Transverse colon (tissue), 4 donors: ENCODE measurements at regions not wholly inside any gene's neighbourhood (a gene's known extent, or its start where the extent isn't known, plus 50 kb on each side); places are given as distances from the start of the nearest gene placed in this dataset.

ENCODE experiments used
- POLR2A ChIP-seq: fragments of 450-650 bp; IDR thresholded peaks from one replicate; pipeline ENCODE4 v1.6.1; 2016; ENCODE audit warnings: antibody characterized with exemption, mild to moderate bottlenecking, moderate library complexity
- POLR2AphosphoS5 ChIP-seq, 3 donors: sonication (generic); formaldehyde crosslinking; IDR thresholded peaks; one replicate each; pipeline ENCODE4 v1.6.1; 2016; ENCODE audit warnings: antibody characterized with exemption in 3 of 3
- TF ChIP-seq, protein P1 (sequence below), 5 experiments: fragments of 200-600 bp in 3 of 5; fragments of 450-650 bp in 2 of 5; sonication (generic) in 3 of 5; IDR thresholded peaks; 1 replicate in 2 of 5; 2 replicates in 3 of 5; pipeline ENCODE4 v1.5.1; 2016 to 2017; ENCODE audit warnings: antibody characterized with exemption in 5 of 5, inconsistent platforms in 3 of 5, mild to moderate bottlenecking in 2 of 5, moderate library complexity in 1 of 5

- TF ChIP-seq POLR2AphosphoS5 (IDR thresholded peaks at IDR 0.05) (no peak), POLR2A (no peak)
- TF ChIP-seq, protein P1, sequence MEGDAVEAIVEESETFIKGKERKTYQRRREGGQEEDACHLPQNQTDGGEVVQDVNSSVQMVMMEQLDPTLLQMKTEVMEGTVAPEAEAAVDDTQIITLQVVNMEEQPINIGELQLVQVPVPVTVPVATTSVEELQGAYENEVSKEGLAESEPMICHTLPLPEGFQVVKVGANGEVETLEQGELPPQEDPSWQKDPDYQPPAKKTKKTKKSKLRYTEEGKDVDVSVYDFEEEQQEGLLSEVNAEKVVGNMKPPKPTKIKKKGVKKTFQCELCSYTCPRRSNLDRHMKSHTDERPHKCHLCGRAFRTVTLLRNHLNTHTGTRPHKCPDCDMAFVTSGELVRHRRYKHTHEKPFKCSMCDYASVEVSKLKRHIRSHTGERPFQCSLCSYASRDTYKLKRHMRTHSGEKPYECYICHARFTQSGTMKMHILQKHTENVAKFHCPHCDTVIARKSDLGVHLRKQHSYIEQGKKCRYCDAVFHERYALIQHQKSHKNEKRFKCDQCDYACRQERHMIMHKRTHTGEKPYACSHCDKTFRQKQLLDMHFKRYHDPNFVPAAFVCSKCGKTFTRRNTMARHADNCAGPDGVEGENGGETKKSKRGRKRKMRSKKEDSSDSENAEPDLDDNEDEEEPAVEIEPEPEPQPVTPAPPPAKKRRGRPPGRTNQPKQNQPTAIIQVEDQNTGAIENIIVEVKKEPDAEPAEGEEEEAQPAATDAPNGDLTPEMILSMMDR (IDR thresholded peaks at IDR 0.05) = no peak
Measured at GRCh38 chr22:49404020-49404419, 423.7 kb downstream of the BRD1 start.
